SH-SY5Y (cell line): ENCODE measurements at regions not wholly inside any gene's neighbourhood (a gene's known extent, or its start where the extent isn't known, plus 50 kb on each side); places are given as distances from the start of the nearest gene placed in this dataset.

Source experiments
- GATA2 ChIP-seq: IDR thresholded peaks from 2 replicates; pipeline ENCODE4 v1.6.1; 2011; ENCODE audit warnings: mild to moderate bottlenecking, low read depth, low read length
- GATA3 ChIP-seq: IDR thresholded peaks from 2 replicates; pipeline ENCODE4 v1.6.1; 2011; ENCODE audit warnings: low read depth, mild to moderate bottlenecking, low read length, moderate library complexity

DNA sequence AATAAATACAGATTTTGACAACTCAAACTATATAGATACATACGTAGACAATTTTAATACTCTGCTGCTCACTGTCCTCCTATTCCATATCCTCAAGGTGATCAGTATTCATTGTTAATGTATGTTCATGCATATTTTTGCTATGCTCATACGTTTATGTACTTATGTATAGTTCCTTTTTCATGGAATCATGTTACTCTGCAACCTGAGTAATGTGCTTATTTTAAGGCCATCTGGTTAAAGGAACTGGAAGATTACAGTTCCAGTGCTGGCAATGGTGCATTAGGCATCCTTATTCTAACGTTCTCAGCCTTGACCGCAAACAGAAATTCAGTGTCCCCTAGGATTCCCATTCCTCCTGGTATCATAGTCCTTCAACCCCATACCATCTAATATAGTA, 385.0 kb upstream of the TNP1 start:
- TF ChIP-seq GATA2 (no peak), GATA3 (no peak)
